AG10803 (cell line): ENCODE measurements at regions not wholly inside any gene's neighbourhood (a gene's known extent, or its start where the extent isn't known, plus 50 kb on each side); places are given as distances from the start of the nearest gene placed in this dataset.

Experiments used
- DNase-seq: peaks from one replicate; pipeline ENCODE4 v3.0.0; 2010; ENCODE audit warnings: low read depth
- H3K4me3 ChIP-seq: 2 replicates; pipeline ENCODE4 v1.5.1; 2011; ENCODE audit warnings: mild to moderate bottlenecking, low read length, control low read depth
- CTCF ChIP-seq: conservative IDR thresholded peaks from 2 replicates; pipeline ENCODE4 v1.5.1; 2011; ENCODE audit warnings: mild to moderate bottlenecking, low read length, control low read depth, inconsistent platforms

GRCh38 chr18:29459972-29460371 lies 1283.0 kb upstream of the CDH2 start:
- TF ChIP-seq CTCF, result no peak
- H3K4me3 ChIP-seq, result no peak overlapping the region
- DNase-seq, result no peak

GRCh38 chr18:29457316-29457889 lies 1280.5 kb upstream of the CDH2 start:
- H3K4me3 ChIP-seq, result no peak overlapping the region
- DNase-seq, result no peak
- TF ChIP-seq CTCF, result no peak

- DNase-seq, result peak; percentile 49
- no peak overlapping the region for H3K4me3 ChIP-seq
- TF ChIP-seq CTCF, result no peak
Measured at GRCh38 chr18:29449424-29449823, 1272.5 kb upstream of the CDH2 start.

GRCh38 chr18:29439398-29439797 lies 1262.5 kb upstream of the CDH2 start:
- no peak overlapping the region for H3K4me3 ChIP-seq
- TF ChIP-seq CTCF, result peak; percentile 9; the same call in 1 of the 2 replicates
- no peak for DNase-seq

GRCh38 chr18:29436459-29436858 lies 1259.5 kb upstream of the CDH2 start:
- TF ChIP-seq CTCF, result no peak
- H3K4me3 ChIP-seq, result no peak overlapping the region
- DNase-seq, result no peak

- no peak for TF ChIP-seq CTCF
- no peak overlapping the region for H3K4me3 ChIP-seq
- peak; percentile 9 for DNase-seq
Measured at GRCh38 chr18:29434650-29435049, 1257.7 kb upstream of the CDH2 start.

GRCh38 chr18:29430416-29430815 lies 1253.5 kb upstream of the CDH2 start:
- no peak for DNase-seq
- H3K4me3 ChIP-seq, result no peak overlapping the region
- no peak for TF ChIP-seq CTCF
